Omental fat pad (tissue), 3 donors: ENCODE measurements at regions not wholly inside any gene's neighbourhood (a gene's known extent, or its start where the extent isn't known, plus 50 kb on each side); places are given as distances from the start of the nearest gene placed in this dataset.

Experiments
- ATAC-seq: fragments of 150-250 bp; one replicate; pipeline ENCODE4 v1.9.1; 2016; ENCODE audit warnings: mild to moderate bottlenecking, moderate library complexity; ENCODE audit not compliant: low FRiP score
- DNase-seq: peaks from one replicate; pipeline ENCODE4 v3.0.0-alpha.2; 2019; ENCODE audit warnings: low spot score
- TF ChIP-seq, protein P1 (sequence below), 3 donors: fragments of 450-650 bp; IDR thresholded peaks; one replicate each; pipeline ENCODE4 v1.5.1; 2016 to 2017; ENCODE audit warnings: antibody characterized with exemption in 3 of 3, mild to moderate bottlenecking in 3 of 3, moderate library complexity in 2 of 3

DNA sequence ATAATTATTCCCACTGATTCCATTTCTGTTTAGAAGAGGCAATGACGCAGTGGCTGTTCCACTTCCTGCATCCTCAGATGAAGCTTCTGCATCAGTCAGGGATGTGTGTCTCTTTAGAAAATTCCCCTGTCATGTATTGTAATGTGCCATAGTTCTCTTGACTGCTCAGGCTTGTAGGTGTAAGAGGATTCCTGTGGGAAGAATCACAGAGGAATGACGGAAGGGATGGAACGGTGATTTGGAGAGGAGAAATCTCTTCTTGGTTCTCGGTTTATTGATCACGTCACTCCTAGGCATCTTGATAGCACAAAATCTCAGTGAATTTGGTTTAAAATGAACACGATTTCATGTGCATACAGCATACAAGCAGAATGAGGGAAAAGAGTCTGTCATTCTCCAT is 69.8 kb upstream of the PRKCQ start:
- TF ChIP-seq, protein P1, sequence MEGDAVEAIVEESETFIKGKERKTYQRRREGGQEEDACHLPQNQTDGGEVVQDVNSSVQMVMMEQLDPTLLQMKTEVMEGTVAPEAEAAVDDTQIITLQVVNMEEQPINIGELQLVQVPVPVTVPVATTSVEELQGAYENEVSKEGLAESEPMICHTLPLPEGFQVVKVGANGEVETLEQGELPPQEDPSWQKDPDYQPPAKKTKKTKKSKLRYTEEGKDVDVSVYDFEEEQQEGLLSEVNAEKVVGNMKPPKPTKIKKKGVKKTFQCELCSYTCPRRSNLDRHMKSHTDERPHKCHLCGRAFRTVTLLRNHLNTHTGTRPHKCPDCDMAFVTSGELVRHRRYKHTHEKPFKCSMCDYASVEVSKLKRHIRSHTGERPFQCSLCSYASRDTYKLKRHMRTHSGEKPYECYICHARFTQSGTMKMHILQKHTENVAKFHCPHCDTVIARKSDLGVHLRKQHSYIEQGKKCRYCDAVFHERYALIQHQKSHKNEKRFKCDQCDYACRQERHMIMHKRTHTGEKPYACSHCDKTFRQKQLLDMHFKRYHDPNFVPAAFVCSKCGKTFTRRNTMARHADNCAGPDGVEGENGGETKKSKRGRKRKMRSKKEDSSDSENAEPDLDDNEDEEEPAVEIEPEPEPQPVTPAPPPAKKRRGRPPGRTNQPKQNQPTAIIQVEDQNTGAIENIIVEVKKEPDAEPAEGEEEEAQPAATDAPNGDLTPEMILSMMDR (IDR thresholded peaks at IDR 0.05) = no peak
- ATAC-seq = no peak
- DNase-seq = no peak

DNA sequence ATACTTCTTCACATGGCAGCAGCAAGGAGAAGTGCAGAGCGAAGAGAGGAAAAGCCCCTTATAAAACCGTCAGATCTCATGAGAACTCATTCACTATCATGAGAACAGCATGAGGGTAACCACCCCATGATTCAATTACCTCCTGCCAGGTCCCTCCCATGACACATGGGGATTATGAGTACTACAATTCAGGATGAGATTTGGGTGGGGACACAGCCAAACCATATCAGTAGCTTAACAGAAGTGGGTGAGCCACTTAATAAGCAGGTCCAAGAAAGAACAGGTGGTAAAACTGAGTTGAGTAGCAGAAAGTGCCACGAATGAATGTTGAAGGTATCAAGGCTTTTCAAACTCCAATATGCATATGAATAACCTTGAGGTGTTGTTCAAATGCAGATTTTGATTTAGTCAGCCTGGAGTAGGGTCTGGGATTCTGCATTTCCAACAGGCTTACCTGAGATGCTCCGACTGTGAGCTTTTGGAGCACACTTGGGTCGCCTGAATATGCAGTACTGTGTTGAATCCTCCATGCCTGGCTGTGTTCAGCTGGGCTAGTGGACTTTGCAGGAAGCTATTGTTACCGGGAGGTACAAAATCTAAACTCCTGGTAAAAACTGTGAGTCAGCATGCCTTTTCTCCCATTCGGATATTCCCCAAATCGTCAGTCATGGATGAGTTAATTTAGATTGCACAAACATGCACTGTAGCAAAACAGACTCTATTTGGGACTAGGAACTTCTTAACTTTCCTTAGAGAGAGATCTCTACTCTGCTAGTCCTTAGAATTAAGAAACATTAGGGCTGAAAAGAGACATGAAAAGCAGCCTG is 69.0 kb upstream of the PRKCQ start:
- DNase-seq (no peak), ATAC-seq (no peak)
- TF ChIP-seq, protein P1 (IDR thresholded peaks at IDR 0.05) = no peak

DNA sequence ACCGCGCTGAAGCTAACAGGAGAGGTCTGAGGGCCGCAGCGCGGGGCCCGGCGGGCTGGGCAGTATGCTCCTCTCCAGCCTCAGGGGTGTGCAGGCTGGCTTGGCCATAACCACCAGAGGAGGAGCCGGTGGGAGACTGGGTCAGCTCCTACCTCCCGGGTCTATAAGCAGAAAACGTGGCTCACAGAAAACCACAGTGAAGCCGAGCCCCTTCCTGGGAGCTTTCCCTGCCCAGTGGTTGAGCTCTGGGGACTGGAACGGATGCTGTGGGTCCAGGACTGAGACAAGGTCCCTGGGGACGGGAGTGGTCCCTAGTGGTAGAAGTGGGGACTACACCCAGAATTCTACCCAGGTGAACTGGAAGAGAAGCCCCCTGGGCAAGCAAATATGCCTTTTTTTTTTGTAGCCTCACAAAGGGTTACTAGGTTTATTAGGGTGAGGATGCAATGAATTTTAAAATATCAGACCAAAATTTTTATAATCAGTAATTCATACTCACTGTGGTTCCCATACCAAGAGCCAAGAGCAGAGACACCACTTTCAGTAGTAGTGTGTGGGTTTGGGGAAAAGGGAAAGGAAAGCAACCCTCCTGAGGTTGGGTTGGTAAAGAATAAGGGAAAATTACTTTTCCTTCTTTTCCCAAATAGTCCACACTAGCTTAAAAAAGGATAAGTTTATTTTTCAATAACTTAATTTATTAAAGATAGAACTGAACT is 67.9 kb upstream of the PRKCQ start:
- ATAC-seq (no peak), DNase-seq (no peak)
- TF ChIP-seq, protein P1 (IDR thresholded peaks at IDR 0.05) = no peak

DNA sequence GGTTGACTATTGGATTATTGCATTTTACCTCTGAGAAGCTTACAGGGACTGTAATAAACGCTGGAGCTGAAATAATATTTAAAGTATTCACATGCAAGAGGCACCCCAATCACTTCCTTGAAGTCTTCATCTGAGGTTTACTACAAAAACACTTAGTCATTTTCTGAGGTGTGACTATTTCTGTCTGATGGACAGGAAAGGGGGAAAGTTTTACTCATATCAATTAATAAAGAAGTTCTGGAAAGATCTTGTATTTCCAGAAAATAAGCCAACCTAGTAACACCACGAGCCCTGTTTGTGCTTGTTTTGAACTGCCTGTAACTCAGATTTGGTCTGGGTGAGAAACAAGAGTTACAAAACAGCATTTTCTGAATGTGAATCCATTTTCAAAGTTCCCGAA is 63.9 kb upstream of the PRKCQ start:
- no peak for ATAC-seq

DNA sequence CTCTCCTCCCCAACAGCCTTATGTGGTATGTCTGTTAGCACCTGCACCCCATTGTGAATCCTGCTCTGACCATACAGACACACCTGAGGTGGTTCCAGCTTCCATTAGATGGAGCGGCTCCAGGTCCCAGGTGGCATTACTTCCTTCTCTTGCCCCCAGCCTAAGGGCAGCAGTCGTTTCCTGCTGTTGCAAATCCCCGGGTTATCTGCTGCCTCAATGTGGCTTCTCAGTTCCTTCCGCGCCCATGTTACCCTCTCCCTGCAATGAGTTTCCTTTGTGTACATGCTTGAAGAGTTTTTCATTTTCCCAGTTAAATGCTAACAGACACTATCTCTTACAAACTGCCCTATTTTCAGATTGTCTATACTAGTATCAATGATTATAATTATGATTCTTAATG is 62.8 kb upstream of the PRKCQ start:
- ATAC-seq = no peak

More for the DNA sequence above, 63.9 kb upstream of the PRKCQ start:
- TF ChIP-seq, protein P1 (IDR thresholded peaks at IDR 0.05) = no peak
- no peak for DNase-seq

DNA sequence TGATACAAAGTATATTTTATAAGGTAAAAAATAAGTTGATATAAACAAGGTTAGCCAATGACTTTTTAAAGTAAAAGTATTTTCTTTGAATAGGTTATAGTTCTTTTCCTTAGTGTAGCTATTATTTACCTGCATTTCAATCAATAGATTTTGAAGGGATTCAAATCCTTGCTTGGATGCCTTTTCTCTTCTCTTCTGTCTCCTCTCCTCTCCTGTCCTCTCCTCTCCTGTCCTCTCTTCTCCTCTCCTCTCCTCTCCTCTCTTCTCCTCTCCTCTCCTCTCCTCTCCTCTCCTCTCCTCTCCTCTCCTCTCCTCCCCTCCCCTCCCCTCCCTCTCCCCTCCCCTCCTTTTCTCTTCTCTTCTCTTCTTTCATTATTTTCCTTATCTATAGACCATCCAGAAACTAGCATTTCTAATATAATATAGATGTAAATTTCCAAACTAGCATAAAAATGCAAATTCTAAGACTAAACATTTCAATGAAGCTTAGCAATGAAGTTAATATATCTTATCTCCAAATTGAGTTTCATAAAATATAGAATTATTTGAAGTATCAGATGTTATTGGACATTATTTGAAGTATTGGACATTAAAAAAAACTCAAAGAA is 60.5 kb upstream of the PRKCQ start:
- TF ChIP-seq, protein P1 (IDR thresholded peaks at IDR 0.05) = no peak
- DNase-seq (no peak), ATAC-seq (no peak)

More for the DNA sequence above, 62.8 kb upstream of the PRKCQ start:
- DNase-seq = no peak
- TF ChIP-seq, protein P1 (IDR thresholded peaks at IDR 0.05) = no peak
